ENCODE measurements at regions not wholly inside any gene's neighbourhood (a gene's known extent, or its start where the extent isn't known, plus 50 kb on each side); places are given as distances from the start of the nearest gene placed in this dataset.

DNA sequence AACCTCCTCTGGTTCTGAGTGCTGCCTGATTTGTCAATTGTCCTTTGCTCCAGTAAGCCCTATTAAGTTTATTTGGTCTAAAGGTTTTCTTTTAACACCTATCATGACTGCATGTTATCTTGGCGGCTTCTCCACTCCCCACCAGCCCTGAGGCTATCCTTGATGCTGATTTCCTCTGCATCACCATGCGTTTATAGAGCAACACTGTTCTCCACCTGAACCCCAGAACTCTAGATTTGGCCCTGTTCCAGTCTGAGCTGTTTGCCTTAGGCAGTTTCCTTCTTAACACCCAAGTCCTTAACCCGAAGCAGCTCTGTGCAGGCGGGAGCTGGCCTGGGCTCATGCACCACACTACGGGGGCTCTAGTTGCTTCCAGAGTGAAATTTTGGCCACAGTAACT lies 98.2 kb upstream of the NPAS2 start:
- Histone ChIP-seq H3K27ac (ENCODE audit: low read length) (no peak overlapping the region), H3K4me1 (ENCODE audit: low read length) (no peaks in the 10 kb centered on the region), H3F3A (ENCODE audit: insufficient read depth, low read length) (no peaks in the 10 kb centered on the region), H3K4me3 (ENCODE audit: low read length) (no peak overlapping the region), H3K79me2 (ENCODE audit: low read length) (no peaks in the 10 kb centered on the region), H3K9ac (ENCODE audit: low read length) (no peak overlapping the region), H3K9me3 (replicated peaks; ENCODE audit: insufficient read depth, low read length) (no peaks in the 10 kb centered on the region), H3K4me2 (ENCODE audit: low read depth, low read length) (no peak overlapping the region), H3K27me3 (replicated peaks; ENCODE audit: insufficient read depth, low read length) (no peaks in the 10 kb centered on the region), H3K36me3 (replicated peaks; ENCODE audit: insufficient read depth, low read length) (no peaks in the 10 kb centered on the region), H4K20me1 (ENCODE audit: insufficient read depth, low read length) (no peaks in the 10 kb centered on the region), H2AFZ (ENCODE audit: low read length) (no peak overlapping the region), H3K9me2 (replicated peaks; ENCODE audit: insufficient read depth, low read length) (no peaks in the 10 kb centered on the region)
- no peak for TF ChIP-seq EZH2 (optimal IDR thresholded peaks at IDR 0.05; ENCODE audit: low read depth, low read length)
- DNase-seq, result no peak

DNA sequence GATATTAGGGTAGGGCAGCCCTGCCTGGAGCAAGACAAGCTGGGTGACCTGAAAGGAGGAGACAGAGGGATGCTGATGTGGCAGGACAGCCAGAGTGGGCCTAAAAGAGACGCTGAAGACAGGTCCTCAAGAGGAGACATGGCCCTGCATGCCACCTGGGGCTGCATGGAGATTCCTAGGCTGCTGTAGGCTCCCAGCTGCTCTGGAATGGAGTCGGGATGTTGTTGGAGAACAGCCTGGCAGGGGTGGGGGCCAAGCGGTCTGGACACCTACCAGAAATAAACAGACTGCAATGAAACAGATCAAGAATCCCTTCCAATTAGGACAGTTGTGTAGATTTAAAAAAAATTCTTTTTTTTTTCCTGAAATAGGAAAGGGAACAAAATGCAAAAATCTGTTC lies 97.8 kb upstream of the NPAS2 start:
- no peak overlapping the region for H3K4me2 ChIP-seq (ENCODE audit: low read depth, low read length)
- no peak overlapping the region for H3K27ac ChIP-seq (ENCODE audit: low read length)
- no peaks in the 10 kb centered on the region for H3K27me3 ChIP-seq (replicated peaks; ENCODE audit: insufficient read depth, low read length)
- H2AFZ ChIP-seq (ENCODE audit: low read length), result no peak overlapping the region
- H4K20me1 ChIP-seq (ENCODE audit: insufficient read depth, low read length), result no peaks in the 10 kb centered on the region
- no peaks in the 10 kb centered on the region for H3K9me2 ChIP-seq (replicated peaks; ENCODE audit: insufficient read depth, low read length)
- no peaks in the 10 kb centered on the region for H3K36me3 ChIP-seq (replicated peaks; ENCODE audit: insufficient read depth, low read length)
- H3K9me3 ChIP-seq (replicated peaks; ENCODE audit: insufficient read depth, low read length), result no peaks in the 10 kb centered on the region
- DNase-seq, result no peak
- TF ChIP-seq EZH2phosphoT487 (IDR thresholded peaks at IDR 0.05; ENCODE audit: low read length), result no peak
- TF ChIP-seq, protein P1, sequence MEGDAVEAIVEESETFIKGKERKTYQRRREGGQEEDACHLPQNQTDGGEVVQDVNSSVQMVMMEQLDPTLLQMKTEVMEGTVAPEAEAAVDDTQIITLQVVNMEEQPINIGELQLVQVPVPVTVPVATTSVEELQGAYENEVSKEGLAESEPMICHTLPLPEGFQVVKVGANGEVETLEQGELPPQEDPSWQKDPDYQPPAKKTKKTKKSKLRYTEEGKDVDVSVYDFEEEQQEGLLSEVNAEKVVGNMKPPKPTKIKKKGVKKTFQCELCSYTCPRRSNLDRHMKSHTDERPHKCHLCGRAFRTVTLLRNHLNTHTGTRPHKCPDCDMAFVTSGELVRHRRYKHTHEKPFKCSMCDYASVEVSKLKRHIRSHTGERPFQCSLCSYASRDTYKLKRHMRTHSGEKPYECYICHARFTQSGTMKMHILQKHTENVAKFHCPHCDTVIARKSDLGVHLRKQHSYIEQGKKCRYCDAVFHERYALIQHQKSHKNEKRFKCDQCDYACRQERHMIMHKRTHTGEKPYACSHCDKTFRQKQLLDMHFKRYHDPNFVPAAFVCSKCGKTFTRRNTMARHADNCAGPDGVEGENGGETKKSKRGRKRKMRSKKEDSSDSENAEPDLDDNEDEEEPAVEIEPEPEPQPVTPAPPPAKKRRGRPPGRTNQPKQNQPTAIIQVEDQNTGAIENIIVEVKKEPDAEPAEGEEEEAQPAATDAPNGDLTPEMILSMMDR (IDR thresholded peaks at IDR 0.05; ENCODE audit: low read length), result no peak
- no peak for TF ChIP-seq EZH2 (optimal IDR thresholded peaks at IDR 0.05; ENCODE audit: low read depth, low read length)
- no peaks in the 10 kb centered on the region for H3F3A ChIP-seq (ENCODE audit: insufficient read depth, low read length)
- H3K4me3 ChIP-seq (ENCODE audit: low read length), result no peak overlapping the region
- H3K9ac ChIP-seq (ENCODE audit: low read length), result no peak overlapping the region
- H3K4me1 ChIP-seq (ENCODE audit: low read length), result no peaks in the 10 kb centered on the region
- H3K79me2 ChIP-seq (ENCODE audit: low read length), result no peaks in the 10 kb centered on the region

DNA sequence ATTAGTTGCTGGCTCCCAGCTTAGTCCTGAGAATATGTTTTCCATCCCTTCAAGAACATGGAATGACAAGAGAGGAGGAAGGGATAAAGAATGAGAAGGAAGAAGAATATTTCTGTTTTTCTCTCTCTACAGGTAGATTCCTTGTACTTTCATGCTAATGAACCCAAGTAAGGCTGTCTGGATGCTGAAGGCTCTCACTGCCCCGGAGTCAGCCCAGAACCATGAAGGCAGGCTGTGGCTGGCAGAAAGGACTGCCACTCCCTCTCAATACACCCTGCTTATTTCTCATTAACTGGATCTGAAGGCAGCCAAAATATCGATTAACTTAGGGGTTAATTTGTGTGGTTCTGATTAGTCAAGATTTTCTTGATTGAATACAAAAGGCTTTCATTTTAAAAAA lies 93.1 kb upstream of the NPAS2 start:
- no peaks in the 10 kb centered on the region for H3K27me3 ChIP-seq (replicated peaks; ENCODE audit: insufficient read depth, low read length)
- no peaks in the 10 kb centered on the region for H3K9me2 ChIP-seq (replicated peaks; ENCODE audit: insufficient read depth, low read length)
- DNase-seq, result no peak
- no peaks in the 10 kb centered on the region for H3K79me2 ChIP-seq (ENCODE audit: low read length)
- no peak overlapping the region for H3K4me3 ChIP-seq (ENCODE audit: low read length)
- H2AFZ ChIP-seq (ENCODE audit: low read length), result no peak overlapping the region
- no peaks in the 10 kb centered on the region for H3F3A ChIP-seq (ENCODE audit: insufficient read depth, low read length)
- H4K20me1 ChIP-seq (ENCODE audit: insufficient read depth, low read length), result no peaks in the 10 kb centered on the region
- no peak overlapping the region for H3K9ac ChIP-seq (ENCODE audit: low read length)
- TF ChIP-seq EZH2 (optimal IDR thresholded peaks at IDR 0.05; ENCODE audit: low read depth, low read length), result no peak
- TF ChIP-seq, protein P1 (IDR thresholded peaks at IDR 0.05; ENCODE audit: low read length), result no peak
- TF ChIP-seq EZH2phosphoT487 (IDR thresholded peaks at IDR 0.05; ENCODE audit: low read length), result no peak
- no peaks in the 10 kb centered on the region for H3K36me3 ChIP-seq (replicated peaks; ENCODE audit: insufficient read depth, low read length)
- H3K4me1 ChIP-seq (ENCODE audit: low read length), result no peaks in the 10 kb centered on the region
- no peaks in the 10 kb centered on the region for H3K9me3 ChIP-seq (replicated peaks; ENCODE audit: insufficient read depth, low read length)
- H3K27ac ChIP-seq (ENCODE audit: low read length), result no peak overlapping the region
- no peak overlapping the region for H3K4me2 ChIP-seq (ENCODE audit: low read depth, low read length)

DNA sequence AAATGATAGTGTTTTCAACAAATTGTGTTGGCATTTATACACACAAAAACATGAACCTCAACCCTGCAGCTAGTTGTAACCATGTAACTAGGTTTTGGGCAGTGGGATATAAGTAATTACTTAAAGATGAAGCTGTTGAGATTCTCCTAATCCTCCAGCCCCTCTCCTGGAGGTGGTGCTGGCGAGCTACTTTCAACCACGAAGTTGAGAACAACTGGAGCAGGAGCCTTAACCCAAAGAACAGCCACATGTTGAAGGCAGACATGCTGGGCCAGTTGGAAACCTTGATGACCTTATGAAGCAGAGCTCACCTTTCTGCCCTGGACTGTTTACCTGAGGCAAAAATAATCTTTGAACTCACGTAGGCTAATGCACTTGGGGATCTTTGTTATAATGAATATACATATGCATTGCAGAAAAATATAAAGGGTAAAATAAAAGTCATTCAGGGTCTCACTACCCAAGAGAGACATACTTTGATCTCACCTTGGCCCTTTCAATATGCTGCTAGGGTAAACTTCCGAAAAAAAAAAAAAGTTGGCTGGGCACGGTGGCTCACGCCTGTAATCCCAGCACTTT lies 89.6 kb upstream of the NPAS2 start:
- H4K20me1 ChIP-seq (ENCODE audit: insufficient read depth, low read length), result no peaks in the 10 kb centered on the region
- no peak overlapping the region for H2AFZ ChIP-seq (ENCODE audit: low read length)
- H3K4me2 ChIP-seq (ENCODE audit: low read depth, low read length), result no peak overlapping the region
- H3K27ac ChIP-seq (ENCODE audit: low read length), result no peak overlapping the region
- DNase-seq, result peak; percentile 27
- no peak overlapping the region for H3K4me3 ChIP-seq (ENCODE audit: low read length)
- H3K36me3 ChIP-seq (replicated peaks; ENCODE audit: insufficient read depth, low read length), result no peaks in the 10 kb centered on the region
- no peaks in the 10 kb centered on the region for H3K79me2 ChIP-seq (ENCODE audit: low read length)
- no peaks in the 10 kb centered on the region for H3F3A ChIP-seq (ENCODE audit: insufficient read depth, low read length)
- H3K4me1 ChIP-seq (ENCODE audit: low read length), result no peaks in the 10 kb centered on the region
- TF ChIP-seq EZH2phosphoT487 (IDR thresholded peaks at IDR 0.05; ENCODE audit: low read length), result no peak
- TF ChIP-seq, protein P1 (IDR thresholded peaks at IDR 0.05; ENCODE audit: low read length), result peak; percentile 31
- TF ChIP-seq EZH2 (optimal IDR thresholded peaks at IDR 0.05; ENCODE audit: low read depth, low read length), result no peak
- no peaks in the 10 kb centered on the region for H3K9me3 ChIP-seq (replicated peaks; ENCODE audit: insufficient read depth, low read length)
- no peaks in the 10 kb centered on the region for H3K27me3 ChIP-seq (replicated peaks; ENCODE audit: insufficient read depth, low read length)
- H3K9ac ChIP-seq (ENCODE audit: low read length), result no peak overlapping the region
- no peaks in the 10 kb centered on the region for H3K9me2 ChIP-seq (replicated peaks; ENCODE audit: insufficient read depth, low read length)

Data from MM.1S (cell line).